Gastroesophageal sphincter (tissue), 4 donors: ENCODE measurements at regions not wholly inside any gene's neighbourhood (a gene's known extent, or its start where the extent isn't known, plus 50 kb on each side); places are given as distances from the start of the nearest gene placed in this dataset.
"Not testable (repeated sequence)": the region's sequence is repeated elsewhere in the genome, so short reads cannot be mapped to it uniquely, and the experiment has no call there.

Experiments
- ATAC-seq: fragments of 150-250 bp; one replicate; pipeline ENCODE4 v1.9.1; 2016; ENCODE audit warnings: mild to moderate bottlenecking, moderate library complexity
- H3K27ac ChIP-seq, 4 donors: fragments of 200-600 bp; sonication (generic) in 3 of 4; 1 replicate in 3 of 4; 2 replicates in 1 of 4; pipeline ENCODE4 v1.5.1; 2016 to 2019
- H3K27me3 ChIP-seq: fragments of 200-600 bp; sonication (generic); one replicate; pipeline ENCODE4 v1.5.1; 2019
- H3K36me3 ChIP-seq, 2 donors: fragments of 200-600 bp; sonication (generic); one replicate each; pipeline ENCODE4 v1.5.1; 2019; ENCODE audit warnings: control low read depth in 1 of 2
- H3K4me1 ChIP-seq, 3 donors: fragments of 200-600 bp; sonication (generic); 1 replicate in 2 of 3; 2 replicates in 1 of 3; pipeline ENCODE4 v1.5.1; 2016 to 2019; ENCODE audit warnings: control low read depth in 2 of 3
- H3K4me3 ChIP-seq, 2 donors: fragments of 200-600 bp; sonication (generic); one replicate each; pipeline ENCODE4 v1.5.1; 2019; ENCODE audit warnings: mild to moderate bottlenecking in 1 of 2, moderate library complexity in 1 of 2
- H3K9me3 ChIP-seq, 3 donors: fragments of 200-600 bp; sonication (generic); one replicate each; pipeline ENCODE4 v1.5.1; 2017 to 2019; ENCODE audit warnings: control low read depth in 2 of 3
- CTCF ChIP-seq, 4 experiments: fragments of 200-600 bp in 2 of 4; fragments of 450-650 bp in 2 of 4; sonication (generic) in 1 of 4; IDR thresholded peaks; one replicate each; pipeline ENCODE4 v1.5.1; 2017 to 2019; ENCODE audit warnings: antibody characterized with exemption in 4 of 4, mild to moderate bottlenecking in 2 of 4, moderate library complexity in 2 of 4
- EP300 ChIP-seq: sonication (generic); formaldehyde crosslinking; IDR thresholded peaks from one replicate; pipeline ENCODE4 v1.6.1; 2017; ENCODE audit warnings: antibody characterized with exemption, mild to moderate bottlenecking
- POLR2A ChIP-seq, 2 donors: fragments of 450-650 bp; IDR thresholded peaks; one replicate each; pipeline ENCODE4 v1.6.1; 2017; ENCODE audit warnings: antibody characterized with exemption in 2 of 2, mild to moderate bottlenecking in 2 of 2, moderate library complexity in 1 of 2
- POLR2AphosphoS5 ChIP-seq: sonication (generic); formaldehyde crosslinking; IDR thresholded peaks from one replicate; pipeline ENCODE4 v1.6.1; 2017; ENCODE audit warnings: antibody characterized with exemption
- WGBS, 2 donors: methylation state at CpG; one replicate each; pipeline ENCODE4 v1.1.5; 2018; ENCODE audit warnings: low coverage in 1 of 2; 5-methylcytosine and 5-hydroxymethylcytosine counted together

DNA sequence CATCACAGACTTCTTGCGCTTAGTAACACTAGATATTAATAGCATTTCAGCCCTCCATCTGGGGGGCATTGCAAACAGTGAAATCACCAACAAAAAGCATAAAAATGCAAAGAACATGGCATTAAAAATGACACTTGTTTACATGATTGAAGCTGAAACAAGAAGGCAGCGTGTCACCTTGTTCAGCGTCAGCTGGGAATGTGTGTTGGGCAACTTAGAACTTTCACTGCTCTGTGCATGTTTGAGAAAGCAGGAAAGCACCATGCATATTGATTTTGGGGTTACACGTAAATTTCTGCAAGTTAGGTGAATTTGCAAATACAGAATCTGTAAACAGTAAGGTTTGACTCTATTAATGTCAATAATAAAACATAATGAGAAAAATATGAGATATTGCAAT, 162.9 kb downstream of the SOX4 start:
- Histone ChIP-seq H3K36me3 (peaks cover 0 to 7% of the 10 kb centered on the region in 2 donors), H3K27ac (no peak overlapping the region), H3K4me1 (peaks cover 4 to 38% (median 5%) of the 10 kb centered on the region in 3 donors), H3K4me3 (no peak overlapping the region), H3K27me3 (no peaks in the 10 kb centered on the region), H3K9me3 (no peaks in the 10 kb centered on the region)
- TF ChIP-seq POLR2A (IDR thresholded peaks at IDR 0.05) = no peak
- TF ChIP-seq POLR2AphosphoS5 = no peak
- TF ChIP-seq CTCF (IDR thresholded peaks at IDR 0.05) = no peak
- no peak for TF ChIP-seq EP300
- ATAC-seq = no peak
- WGBS, 2 donors = 73 to 93% methylated on average over 3 to 4 of the region's 4 CpGs

DNA sequence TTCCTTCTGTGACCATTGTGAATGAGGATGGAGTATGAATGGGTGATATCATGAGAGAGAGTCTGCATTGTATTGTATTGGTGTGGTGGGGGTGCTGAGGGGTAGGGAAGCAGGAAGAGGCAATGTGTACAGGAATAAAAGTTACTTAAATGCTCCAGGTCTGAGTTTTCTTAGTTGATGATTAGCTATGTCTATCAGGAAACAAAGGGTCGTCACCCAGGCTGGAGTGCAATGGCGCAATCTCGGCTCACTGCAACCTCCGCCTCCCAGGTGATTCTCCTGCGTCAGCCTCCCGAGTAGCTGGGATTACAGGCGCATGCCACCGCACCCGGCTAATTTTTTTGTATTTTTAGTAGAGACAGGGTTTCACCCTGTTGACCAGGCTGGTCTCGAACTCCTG, 163.8 kb downstream of the SOX4 start:
- WGBS, 2 donors = 88 to 93% methylated on average over 3 to 10 of the region's 10 CpGs
- H3K4me1 ChIP-seq = peaks cover 4 to 31% (median 5%) of the 10 kb centered on the region in 3 donors
- H3K9me3 ChIP-seq, ATAC-seq, H3K4me3 ChIP-seq, H3K27ac ChIP-seq, H3K27me3 ChIP-seq: not testable (repeated sequence)
- peaks cover 0 to 10% of the 10 kb centered on the region in 2 donors for H3K36me3 ChIP-seq

- no peak overlapping the region for H3K4me3 ChIP-seq
- H3K4me1 ChIP-seq = peaks cover 0 to 8% (median 0%) of the 10 kb centered on the region in 3 donors
- H3K27me3 ChIP-seq = no peaks in the 10 kb centered on the region
- H3K9me3 ChIP-seq = no peaks in the 10 kb centered on the region
- no peak for ATAC-seq
- WGBS, 2 donors = 98 to 100% methylated on average over 5 of the region's 5 CpGs
- H3K27ac ChIP-seq = no peak overlapping the region
- no peak for TF ChIP-seq CTCF (IDR thresholded peaks at IDR 0.05)
- no peak for TF ChIP-seq EP300
- no peak for TF ChIP-seq POLR2AphosphoS5
- TF ChIP-seq POLR2A (IDR thresholded peaks at IDR 0.05) = no peak
- H3K36me3 ChIP-seq = peaks cover 0 to 10% of the 10 kb centered on the region in 2 donors
These were observed 166.2 kb downstream of the SOX4 start for GRCh38 chr6:21759721-21760120.

GRCh38 chr6:21761053-21761730, 167.6 kb downstream of the SOX4 start:
- H3K4me3 ChIP-seq, H3K4me1 ChIP-seq, ATAC-seq, H3K9me3 ChIP-seq, H3K27me3 ChIP-seq, H3K27ac ChIP-seq: not testable (repeated sequence)
- H3K36me3 ChIP-seq = peaks cover 0 to 10% of the 10 kb centered on the region in 2 donors
- 100% methylated on average over 2 of the region's 41 CpGs; no CpG with 5 or more reads in 1 of the 2 donors for WGBS, 2 donors

- Histone ChIP-seq H3K9me3 (no peaks in the 10 kb centered on the region), H3K4me3 (no peak overlapping the region), H3K36me3 (peaks cover 0 to 10% of the 10 kb centered on the region in 2 donors), H3K4me1 (peaks cover 6 to 27% (median 8%) of the 10 kb centered on the region in 3 donors), H3K27me3 (no peaks in the 10 kb centered on the region), H3K27ac (no peak overlapping the region)
- TF ChIP-seq POLR2AphosphoS5 (no peak), EP300 (no peak)
- no peak for ATAC-seq
- 75 to 81% methylated on average over 2 of the region's 2 CpGs for WGBS, 2 donors
These were observed 171.4 kb downstream of the SOX4 start for GRCh38 chr6:21764989-21765388.

DNA sequence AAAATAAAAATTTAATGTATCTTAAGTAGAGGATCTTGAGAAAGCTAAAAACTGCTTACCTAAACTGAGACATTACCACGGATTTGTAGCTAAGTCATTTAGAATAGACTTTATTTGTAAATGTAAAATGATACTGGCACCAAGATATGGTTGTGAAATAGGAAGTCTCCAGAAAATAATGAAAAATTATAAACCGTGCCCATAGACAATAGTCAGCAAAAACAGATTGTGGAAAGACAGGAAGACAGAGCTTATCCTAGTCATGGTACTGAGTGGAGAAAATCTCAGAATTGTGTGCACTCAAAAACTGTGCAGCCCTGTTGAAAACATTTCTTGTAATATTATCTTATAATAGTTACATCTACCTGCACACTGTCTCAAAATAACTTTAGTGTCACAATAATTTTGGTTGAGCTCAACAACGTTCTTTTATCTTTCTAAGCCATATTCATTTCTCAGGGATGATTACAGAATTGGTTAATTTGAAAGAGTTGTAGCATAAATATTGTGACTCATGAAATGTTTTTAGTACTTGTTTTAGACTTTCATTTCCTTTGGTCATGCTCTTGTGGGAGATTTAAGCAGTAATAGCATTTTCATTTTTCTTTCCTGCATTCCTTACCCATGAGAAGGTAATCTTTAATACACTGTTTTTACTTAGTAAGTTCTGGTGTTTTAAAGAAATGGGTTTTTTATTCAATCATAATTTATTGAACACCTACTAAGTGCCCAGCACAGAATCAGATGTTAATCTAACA, 174.5 kb downstream of the SOX4 start:
- Histone ChIP-seq H3K27me3 (no peaks in the 10 kb centered on the region), H3K4me1 (peaks cover 6 to 55% (median 10%) of the 10 kb centered on the region in 3 donors), H3K4me3 (no peak overlapping the region), H3K9me3 (no peaks in the 10 kb centered on the region), H3K36me3 (no peaks in the 10 kb centered on the region), H3K27ac (peak overlapping the region in 1 of 4 donors; percentile 21)
- WGBS, 2 donors = 18 to 22% methylated on average over 3 of the region's 3 CpGs
- TF ChIP-seq CTCF (IDR thresholded peaks at IDR 0.05) = no peak
- no peak for TF ChIP-seq POLR2AphosphoS5
- no peak for TF ChIP-seq POLR2A (IDR thresholded peaks at IDR 0.05)
- no peak for TF ChIP-seq EP300
- ATAC-seq = no peak
